Upper lobe of right lung (tissue), 1 donor: ENCODE measurements at regions not wholly inside any gene's neighbourhood (a gene's known extent, or its start where the extent isn't known, plus 50 kb on each side); places are given as distances from the start of the nearest gene placed in this dataset.

Experiments
- ATAC-seq: fragments of 200-7000 bp; cut with Tn5 transposase; one replicate; pipeline ENCODE4 v1.9.1; 2020; ENCODE audit warnings: mild to moderate bottlenecking, moderate library complexity
- DNase-seq: peaks from one replicate; pipeline ENCODE4 v3.0.0-alpha.2; 2020
- H3K27ac ChIP-seq: fragments of 200-600 bp; one replicate; pipeline ENCODE4 v1.8.0; 2022
- H3K27me3 ChIP-seq: fragments of 200-600 bp; one replicate; pipeline ENCODE4 v1.8.0; 2022; ENCODE audit warnings: mild to moderate bottlenecking
- H3K36me3 ChIP-seq: fragments of 200-600 bp; one replicate; pipeline ENCODE4 v1.8.0; 2022
- H3K4me1 ChIP-seq: fragments of 200-600 bp; one replicate; pipeline ENCODE4 v1.8.0; 2022
- H3K4me3 ChIP-seq: fragments of 200-600 bp; one replicate; pipeline ENCODE4 v1.8.0; 2022; ENCODE audit warnings: mild to moderate bottlenecking
- H3K9me3 ChIP-seq: fragments of 200-600 bp; one replicate; pipeline ENCODE4 v1.8.0; 2022
- CTCF ChIP-seq: fragments of 200-600 bp; IDR thresholded peaks from one replicate; pipeline ENCODE4 v1.8.0; 2022; ENCODE audit warnings: antibody characterized with exemption
- intact Hi-C: fragments of 100-400 bp; cut with DNase I; formaldehyde crosslinking; loops from one replicate; pipeline ENCODE4 v1.11.0; 2022
- donor health status: DM: no; HTN: yes; CAD: no; lungs with severe emphysema.

GRCh38 chr10:44769450-44769849, 141.7 kb upstream of the TMEM72 start:
- intact Hi-C loops, result no loop called here
- no peak for TF ChIP-seq CTCF
- Histone ChIP-seq H3K27me3 (no peaks in the 10 kb centered on the region), H3K4me1 (no peaks in the 10 kb centered on the region), H3K27ac (no peak overlapping the region), H3K9me3 (no peaks in the 10 kb centered on the region), H3K4me3 (no peak overlapping the region), H3K36me3 (no peaks in the 10 kb centered on the region)
- ATAC-seq (no peak), DNase-seq (no peak)

GRCh38 chr10:44771233-44771995, 139.7 kb upstream of the TMEM72 start:
- ATAC-seq (no peak), DNase-seq (no peak)
- no peak overlapping the region for H3K27ac ChIP-seq
- TF ChIP-seq CTCF, result no peak
- no peaks in the 10 kb centered on the region for H3K27me3 ChIP-seq
- intact Hi-C loops, result no loop called here
- no peak overlapping the region for H3K4me3 ChIP-seq
- no peaks in the 10 kb centered on the region for H3K36me3 ChIP-seq
- H3K9me3 ChIP-seq, result no peaks in the 10 kb centered on the region
- no peaks in the 10 kb centered on the region for H3K4me1 ChIP-seq

GRCh38 chr10:44773565-44773964, 137.6 kb upstream of the TMEM72 start:
- peak; percentile 30 for ATAC-seq

GRCh38 chr10:44774676-44775401, 136.3 kb upstream of the TMEM72 start:
- H3K9me3 ChIP-seq, result no peaks in the 10 kb centered on the region
- H3K36me3 ChIP-seq, result no peaks in the 10 kb centered on the region
- ATAC-seq, result no peak
- no peak for TF ChIP-seq CTCF
- intact Hi-C loops, result no loop called here
- no peak overlapping the region for H3K4me3 ChIP-seq
- H3K4me1 ChIP-seq, result no peaks in the 10 kb centered on the region
- peaks cover 3% of the 10 kb centered on the region for H3K27me3 ChIP-seq
- no peak for DNase-seq
- H3K27ac ChIP-seq, result no peak overlapping the region

More at GRCh38 chr10:44773565-44773964, 137.6 kb upstream of the TMEM72 start:
- Histone ChIP-seq H3K9me3 (no peaks in the 10 kb centered on the region), H3K27me3 (peaks cover 3% of the 10 kb centered on the region), H3K4me3 (no peak overlapping the region), H3K4me1 (no peaks in the 10 kb centered on the region), H3K27ac (no peak overlapping the region), H3K36me3 (no peaks in the 10 kb centered on the region)
- no peak for TF ChIP-seq CTCF
- no peak for DNase-seq
- intact Hi-C loops, result no loop called here

- Histone ChIP-seq H3K27me3 (peaks cover 3% of the 10 kb centered on the region), H3K4me1 (no peaks in the 10 kb centered on the region), H3K9me3 (no peaks in the 10 kb centered on the region), H3K4me3 (no peak overlapping the region), H3K27ac (no peak overlapping the region), H3K36me3 (no peaks in the 10 kb centered on the region)
- intact Hi-C loops, result no loop called here
- no peak for DNase-seq
- no peak for ATAC-seq
- TF ChIP-seq CTCF, result no peak
Observed at GRCh38 chr10:44775402-44775741, 135.8 kb upstream of the TMEM72 start.
